ENCODE measurements at regions not wholly inside any gene's neighbourhood (a gene's known extent, or its start where the extent isn't known, plus 50 kb on each side); places are given as distances from the start of the nearest gene placed in this dataset.

DNA sequence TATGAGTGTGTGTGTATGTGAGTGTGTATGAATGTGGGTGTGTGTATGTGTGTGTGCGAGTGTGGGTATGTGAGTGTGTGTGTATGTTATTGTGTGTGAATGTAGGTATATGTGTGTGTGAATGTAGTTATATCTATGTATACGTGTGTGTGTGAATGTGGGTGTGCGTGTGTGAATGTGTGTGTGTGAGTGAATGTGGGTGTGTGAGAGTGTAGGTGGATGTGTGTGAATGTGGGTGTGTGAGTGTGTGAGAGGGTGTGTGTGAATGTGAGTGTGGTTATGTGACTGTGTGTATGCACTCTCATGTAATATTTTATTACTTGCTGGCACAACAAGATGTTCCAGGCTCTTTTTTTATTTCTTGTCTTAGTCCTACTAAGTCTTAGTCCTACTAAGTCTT is 513.4 kb upstream of the B3GAT1 start:
- TF ChIP-seq, protein P1, sequence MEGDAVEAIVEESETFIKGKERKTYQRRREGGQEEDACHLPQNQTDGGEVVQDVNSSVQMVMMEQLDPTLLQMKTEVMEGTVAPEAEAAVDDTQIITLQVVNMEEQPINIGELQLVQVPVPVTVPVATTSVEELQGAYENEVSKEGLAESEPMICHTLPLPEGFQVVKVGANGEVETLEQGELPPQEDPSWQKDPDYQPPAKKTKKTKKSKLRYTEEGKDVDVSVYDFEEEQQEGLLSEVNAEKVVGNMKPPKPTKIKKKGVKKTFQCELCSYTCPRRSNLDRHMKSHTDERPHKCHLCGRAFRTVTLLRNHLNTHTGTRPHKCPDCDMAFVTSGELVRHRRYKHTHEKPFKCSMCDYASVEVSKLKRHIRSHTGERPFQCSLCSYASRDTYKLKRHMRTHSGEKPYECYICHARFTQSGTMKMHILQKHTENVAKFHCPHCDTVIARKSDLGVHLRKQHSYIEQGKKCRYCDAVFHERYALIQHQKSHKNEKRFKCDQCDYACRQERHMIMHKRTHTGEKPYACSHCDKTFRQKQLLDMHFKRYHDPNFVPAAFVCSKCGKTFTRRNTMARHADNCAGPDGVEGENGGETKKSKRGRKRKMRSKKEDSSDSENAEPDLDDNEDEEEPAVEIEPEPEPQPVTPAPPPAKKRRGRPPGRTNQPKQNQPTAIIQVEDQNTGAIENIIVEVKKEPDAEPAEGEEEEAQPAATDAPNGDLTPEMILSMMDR (IDR thresholded peaks at IDR 0.05) = no peak
- TF ChIP-seq POLR2A (IDR thresholded peaks at IDR 0.05) = no peak

Measured in right lobe of liver (tissue), 4 donors.